GM18873 (cell line): ENCODE measurements at regions not wholly inside any gene's neighbourhood (a gene's known extent, or its start where the extent isn't known, plus 50 kb on each side); places are given as distances from the start of the nearest gene placed in this dataset.
"Not testable (repeated sequence)": the region's sequence is repeated elsewhere in the genome, so short reads cannot be mapped to it uniquely, and the experiment has no call there.

Experiments used
- ATAC-seq: cut with Tn5 transposase; IDR thresholded peaks from one replicate; pipeline ENCODE4 v1.9.1; 2021; ENCODE audit warnings: mild to moderate bottlenecking, moderate library complexity, moderate number of reproducible peaks; ENCODE audit not compliant: unreplicated experiment, low FRiP score

GRCh38 chr13:90493667-90494066 lies 853.8 kb upstream of the MIR17HG start:
- no peak for ATAC-seq

- not testable (repeated sequence) for ATAC-seq
Observed at GRCh38 chr13:90494849-90495248, 852.6 kb upstream of the MIR17HG start.

GRCh38 chr13:90498096-90498495 lies 849.4 kb upstream of the MIR17HG start:
- no peak for ATAC-seq

- no peak for ATAC-seq
Observed at GRCh38 chr13:90498816-90499215, 848.7 kb upstream of the MIR17HG start.

- ATAC-seq = no peak
Observed at GRCh38 chr13:90500569-90500968, 846.9 kb upstream of the MIR17HG start.

- no peak for ATAC-seq
Observed at GRCh38 chr13:90502153-90502552, 845.3 kb upstream of the MIR17HG start.

GRCh38 chr13:90502762-90503161 lies 844.7 kb upstream of the MIR17HG start:
- ATAC-seq = no peak

GRCh38 chr13:90510319-90510718 lies 837.2 kb upstream of the MIR17HG start:
- ATAC-seq = no peak

- ATAC-seq = no peak
Observed at GRCh38 chr13:90511903-90512302, 835.6 kb upstream of the MIR17HG start.

GRCh38 chr13:90514712-90515111 lies 832.8 kb upstream of the MIR17HG start:
- ATAC-seq = not testable (repeated sequence)

GRCh38 chr13:90518417-90518816 lies 829.1 kb upstream of the MIR17HG start:
- no peak for ATAC-seq

GRCh38 chr13:90519157-90519556 lies 828.3 kb upstream of the MIR17HG start:
- ATAC-seq = no peak

- ATAC-seq = no peak
Observed at GRCh38 chr13:90526711-90527110, 820.8 kb upstream of the MIR17HG start.

- ATAC-seq = no peak
Observed at GRCh38 chr13:90531744-90532143, 815.7 kb upstream of the MIR17HG start.

GRCh38 chr13:90532861-90533492 lies 814.5 kb upstream of the MIR17HG start:
- ATAC-seq = no peak

GRCh38 chr13:90533866-90534265 lies 813.6 kb upstream of the MIR17HG start:
- no peak for ATAC-seq

- ATAC-seq = no peak
Observed at GRCh38 chr13:90534617-90535370, 812.7 kb upstream of the MIR17HG start.

GRCh38 chr13:90535421-90535820 lies 812.1 kb upstream of the MIR17HG start:
- no peak for ATAC-seq

- ATAC-seq = no peak
Observed at GRCh38 chr13:90538063-90538462, 809.4 kb upstream of the MIR17HG start.

GRCh38 chr13:90541346-90541745 lies 806.1 kb upstream of the MIR17HG start:
- ATAC-seq = no peak

GRCh38 chr13:90542959-90543505 lies 804.5 kb upstream of the MIR17HG start:
- no peak for ATAC-seq
